HepG2 (cell line): ENCODE measurements at regions not wholly inside any gene's neighbourhood (a gene's known extent, or its start where the extent isn't known, plus 50 kb on each side); places are given as distances from the start of the nearest gene placed in this dataset.

ENCODE experiments used
- ARID2 ChIP-seq: sonication (generic); formaldehyde crosslinking; IDR thresholded peaks from 2 replicates; pipeline ENCODE4 v1.8.1; 2022; ENCODE audit warnings: mild to moderate bottlenecking, missing genetic modification reagents, borderline replicate concordance
- CAMTA2 ChIP-seq: sonication (generic); formaldehyde crosslinking; IDR thresholded peaks from 2 replicates; pipeline ENCODE4 v1.4.0; 2020; ENCODE audit warnings: mild to moderate bottlenecking, missing genetic modification reagents, borderline replicate concordance
- CEBPG ChIP-seq: IDR thresholded peaks from 2 replicates; pipeline ENCODE4 v1.6.1; 2016
- CHD4 ChIP-seq: fragments of 200-600 bp; sonication (generic); IDR thresholded peaks from 2 replicates; pipeline ENCODE4 v1.7.0; 2017; ENCODE audit warnings: mild to moderate bottlenecking, low read length, borderline replicate concordance
- CREM ChIP-seq, 2 experiments: sonication (generic) in 1 of 2; formaldehyde crosslinking in 1 of 2; IDR thresholded peaks; 2 replicates each; pipeline versions ENCODE4 v1.4.0 to v1.6.1; 2016 to 2020; ENCODE audit warnings: antibody characterized with exemption in 1 of 2, mild to moderate bottlenecking in 1 of 2, missing genetic modification reagents in 1 of 2
- FOSL1 ChIP-seq: sonication (generic); formaldehyde crosslinking; IDR thresholded peaks from 2 replicates; pipeline ENCODE4 v1.9.0; 2021; ENCODE audit warnings: missing genetic modification reagents, borderline replicate concordance
- HNRNPK ChIP-seq: fragments of 200-400 bp; formaldehyde crosslinking; IDR thresholded peaks from 2 replicates; pipeline ENCODE4 v1.6.1; 2018; ENCODE audit warnings: low read length, low read depth, moderate library complexity, mild to moderate bottlenecking; ENCODE audit not compliant: poor library complexity, severe bottlenecking
- SALL1 ChIP-seq: sonication (generic); formaldehyde crosslinking; IDR thresholded peaks from 2 replicates; pipeline ENCODE4 v1.8.0; 2022; ENCODE audit warnings: mild to moderate bottlenecking, missing genetic modification reagents
- ZC3H13 ChIP-seq: sonication (generic); formaldehyde crosslinking; IDR thresholded peaks from 2 replicates; pipeline ENCODE4 v1.8.1; 2023; ENCODE audit warnings: mild to moderate bottlenecking, missing genetic modification reagents, moderate library complexity
- ZNF207 ChIP-seq: fragments of 450-650 bp; IDR thresholded peaks from 2 replicates; pipeline ENCODE4 v1.6.1; 2016; ENCODE audit warnings: antibody characterized with exemption, borderline replicate concordance
- ZSCAN20 ChIP-seq: sonication (generic); formaldehyde crosslinking; IDR thresholded peaks from 2 replicates; pipeline ENCODE4 v1.4.0; 2020; ENCODE audit warnings: missing genetic modification reagents, mild to moderate bottlenecking, borderline replicate concordance
- TF ChIP-seq, protein P1 (sequence below): sonication (generic); formaldehyde crosslinking; IDR thresholded peaks from 2 replicates; pipeline ENCODE4 v1.5.0; 2020; ENCODE audit warnings: mild to moderate bottlenecking, missing genetic modification reagents, moderate library complexity
- TF ChIP-seq, protein P2 (sequence below): sonication (generic); formaldehyde crosslinking; IDR thresholded peaks from 2 replicates; pipeline ENCODE4 v1.4.0; 2020; ENCODE audit warnings: mild to moderate bottlenecking, missing genetic modification reagents
- TF ChIP-seq, protein P3 (sequence below): sonication (generic); formaldehyde crosslinking; IDR thresholded peaks from 2 replicates; pipeline ENCODE4 v1.8.0; 2022; ENCODE audit warnings: mild to moderate bottlenecking, missing genetic modification reagents
- TF ChIP-seq, protein P4 (sequence below): sonication (generic); formaldehyde crosslinking; IDR thresholded peaks from 2 replicates; pipeline ENCODE4 v1.8.1; 2023; ENCODE audit warnings: missing genetic modification reagents, inconsistent platforms, borderline replicate concordance
- TF ChIP-seq, protein P5 (sequence below): sonication (generic); formaldehyde crosslinking; IDR thresholded peaks from 2 replicates; pipeline ENCODE4 v1.5.0; 2020; ENCODE audit warnings: mild to moderate bottlenecking, missing genetic modification reagents
- TF ChIP-seq, protein P6 (sequence below): IDR thresholded peaks from 2 replicates; pipeline ENCODE4 v1.6.1; 2018; ENCODE audit warnings: missing genetic modification reagents

DNA sequence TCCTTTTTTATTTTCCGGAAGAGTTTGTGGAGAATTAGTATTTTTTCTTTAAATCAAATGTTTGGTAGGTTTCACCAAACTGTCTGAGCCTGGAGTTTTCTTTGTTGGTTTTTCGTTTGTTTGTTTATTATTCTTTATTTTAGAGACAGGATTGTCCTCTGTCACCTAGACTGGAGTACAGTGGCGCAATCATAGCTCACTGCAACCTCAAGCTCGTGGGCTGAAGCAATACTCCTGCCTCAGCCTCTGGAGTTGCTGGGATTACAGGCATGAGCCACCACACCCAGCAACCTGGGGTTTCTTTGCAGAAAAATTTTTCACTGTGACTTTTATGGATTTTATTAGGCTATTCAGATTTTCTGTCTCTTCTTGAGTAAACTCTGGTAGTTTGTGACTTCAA lies 120.2 kb upstream of the LOC128125822 start (continued):
- TF ChIP-seq, protein P1, sequence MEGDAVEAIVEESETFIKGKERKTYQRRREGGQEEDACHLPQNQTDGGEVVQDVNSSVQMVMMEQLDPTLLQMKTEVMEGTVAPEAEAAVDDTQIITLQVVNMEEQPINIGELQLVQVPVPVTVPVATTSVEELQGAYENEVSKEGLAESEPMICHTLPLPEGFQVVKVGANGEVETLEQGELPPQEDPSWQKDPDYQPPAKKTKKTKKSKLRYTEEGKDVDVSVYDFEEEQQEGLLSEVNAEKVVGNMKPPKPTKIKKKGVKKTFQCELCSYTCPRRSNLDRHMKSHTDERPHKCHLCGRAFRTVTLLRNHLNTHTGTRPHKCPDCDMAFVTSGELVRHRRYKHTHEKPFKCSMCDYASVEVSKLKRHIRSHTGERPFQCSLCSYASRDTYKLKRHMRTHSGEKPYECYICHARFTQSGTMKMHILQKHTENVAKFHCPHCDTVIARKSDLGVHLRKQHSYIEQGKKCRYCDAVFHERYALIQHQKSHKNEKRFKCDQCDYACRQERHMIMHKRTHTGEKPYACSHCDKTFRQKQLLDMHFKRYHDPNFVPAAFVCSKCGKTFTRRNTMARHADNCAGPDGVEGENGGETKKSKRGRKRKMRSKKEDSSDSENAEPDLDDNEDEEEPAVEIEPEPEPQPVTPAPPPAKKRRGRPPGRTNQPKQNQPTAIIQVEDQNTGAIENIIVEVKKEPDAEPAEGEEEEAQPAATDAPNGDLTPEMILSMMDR (CRISPR knock-in tag): peak; percentile 17; the same call in 1 of the 2 replicates
- no peak for TF ChIP-seq ZC3H13 (CRISPR knock-in tag)
- no peak for TF ChIP-seq HNRNPK
- peak; percentile 65; the same call in 1 of the 2 replicates for TF ChIP-seq ZSCAN20 (CRISPR knock-in tag)
- no peak for TF ChIP-seq CAMTA2 (CRISPR knock-in tag)
- TF ChIP-seq FOSL1 (CRISPR knock-in tag): no peak
- TF ChIP-seq, protein P2, sequence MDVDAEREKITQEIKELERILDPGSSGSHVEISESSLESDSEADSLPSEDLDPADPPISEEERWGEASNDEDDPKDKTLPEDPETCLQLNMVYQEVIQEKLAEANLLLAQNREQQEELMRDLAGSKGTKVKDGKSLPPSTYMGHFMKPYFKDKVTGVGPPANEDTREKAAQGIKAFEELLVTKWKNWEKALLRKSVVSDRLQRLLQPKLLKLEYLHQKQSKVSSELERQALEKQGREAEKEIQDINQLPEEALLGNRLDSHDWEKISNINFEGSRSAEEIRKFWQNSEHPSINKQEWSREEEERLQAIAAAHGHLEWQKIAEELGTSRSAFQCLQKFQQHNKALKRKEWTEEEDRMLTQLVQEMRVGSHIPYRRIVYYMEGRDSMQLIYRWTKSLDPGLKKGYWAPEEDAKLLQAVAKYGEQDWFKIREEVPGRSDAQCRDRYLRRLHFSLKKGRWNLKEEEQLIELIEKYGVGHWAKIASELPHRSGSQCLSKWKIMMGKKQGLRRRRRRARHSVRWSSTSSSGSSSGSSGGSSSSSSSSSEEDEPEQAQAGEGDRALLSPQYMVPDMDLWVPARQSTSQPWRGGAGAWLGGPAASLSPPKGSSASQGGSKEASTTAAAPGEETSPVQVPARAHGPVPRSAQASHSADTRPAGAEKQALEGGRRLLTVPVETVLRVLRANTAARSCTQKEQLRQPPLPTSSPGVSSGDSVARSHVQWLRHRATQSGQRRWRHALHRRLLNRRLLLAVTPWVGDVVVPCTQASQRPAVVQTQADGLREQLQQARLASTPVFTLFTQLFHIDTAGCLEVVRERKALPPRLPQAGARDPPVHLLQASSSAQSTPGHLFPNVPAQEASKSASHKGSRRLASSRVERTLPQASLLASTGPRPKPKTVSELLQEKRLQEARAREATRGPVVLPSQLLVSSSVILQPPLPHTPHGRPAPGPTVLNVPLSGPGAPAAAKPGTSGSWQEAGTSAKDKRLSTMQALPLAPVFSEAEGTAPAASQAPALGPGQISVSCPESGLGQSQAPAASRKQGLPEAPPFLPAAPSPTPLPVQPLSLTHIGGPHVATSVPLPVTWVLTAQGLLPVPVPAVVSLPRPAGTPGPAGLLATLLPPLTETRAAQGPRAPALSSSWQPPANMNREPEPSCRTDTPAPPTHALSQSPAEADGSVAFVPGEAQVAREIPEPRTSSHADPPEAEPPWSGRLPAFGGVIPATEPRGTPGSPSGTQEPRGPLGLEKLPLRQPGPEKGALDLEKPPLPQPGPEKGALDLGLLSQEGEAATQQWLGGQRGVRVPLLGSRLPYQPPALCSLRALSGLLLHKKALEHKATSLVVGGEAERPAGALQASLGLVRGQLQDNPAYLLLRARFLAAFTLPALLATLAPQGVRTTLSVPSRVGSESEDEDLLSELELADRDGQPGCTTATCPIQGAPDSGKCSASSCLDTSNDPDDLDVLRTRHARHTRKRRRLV (CRISPR knock-in tag): no peak
- TF ChIP-seq, protein P3, sequence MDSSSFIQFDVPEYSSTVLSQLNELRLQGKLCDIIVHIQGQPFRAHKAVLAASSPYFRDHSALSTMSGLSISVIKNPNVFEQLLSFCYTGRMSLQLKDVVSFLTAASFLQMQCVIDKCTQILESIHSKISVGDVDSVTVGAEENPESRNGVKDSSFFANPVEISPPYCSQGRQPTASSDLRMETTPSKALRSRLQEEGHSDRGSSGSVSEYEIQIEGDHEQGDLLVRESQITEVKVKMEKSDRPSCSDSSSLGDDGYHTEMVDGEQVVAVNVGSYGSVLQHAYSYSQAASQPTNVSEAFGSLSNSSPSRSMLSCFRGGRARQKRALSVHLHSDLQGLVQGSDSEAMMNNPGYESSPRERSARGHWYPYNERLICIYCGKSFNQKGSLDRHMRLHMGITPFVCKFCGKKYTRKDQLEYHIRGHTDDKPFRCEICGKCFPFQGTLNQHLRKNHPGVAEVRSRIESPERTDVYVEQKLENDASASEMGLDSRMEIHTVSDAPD: no peak
- peak; percentile 99 for TF ChIP-seq CEBPG
- TF ChIP-seq, protein P4, sequence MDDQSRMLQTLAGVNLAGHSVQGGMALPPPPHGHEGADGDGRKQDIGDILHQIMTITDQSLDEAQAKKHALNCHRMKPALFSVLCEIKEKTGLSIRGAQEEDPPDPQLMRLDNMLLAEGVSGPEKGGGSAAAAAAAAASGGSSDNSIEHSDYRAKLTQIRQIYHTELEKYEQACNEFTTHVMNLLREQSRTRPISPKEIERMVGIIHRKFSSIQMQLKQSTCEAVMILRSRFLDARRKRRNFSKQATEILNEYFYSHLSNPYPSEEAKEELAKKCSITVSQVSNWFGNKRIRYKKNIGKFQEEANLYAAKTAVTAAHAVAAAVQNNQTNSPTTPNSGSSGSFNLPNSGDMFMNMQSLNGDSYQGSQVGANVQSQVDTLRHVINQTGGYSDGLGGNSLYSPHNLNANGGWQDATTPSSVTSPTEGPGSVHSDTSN (CRISPR knock-in tag): no peak
- TF ChIP-seq ZNF207: no peak
- TF ChIP-seq ARID2 (CRISPR knock-in tag): no peak
- peak; percentile 99 for TF ChIP-seq SALL1 (CRISPR knock-in tag)
- TF ChIP-seq CREM (IDR thresholded peaks at IDR 0.05): peak; percentile 70; the same call in 1 of the 2 replicates
- TF ChIP-seq CREM (CRISPR knock-in tag; IDR thresholded peaks at IDR 0.05): no peak
- TF ChIP-seq, protein P5, sequence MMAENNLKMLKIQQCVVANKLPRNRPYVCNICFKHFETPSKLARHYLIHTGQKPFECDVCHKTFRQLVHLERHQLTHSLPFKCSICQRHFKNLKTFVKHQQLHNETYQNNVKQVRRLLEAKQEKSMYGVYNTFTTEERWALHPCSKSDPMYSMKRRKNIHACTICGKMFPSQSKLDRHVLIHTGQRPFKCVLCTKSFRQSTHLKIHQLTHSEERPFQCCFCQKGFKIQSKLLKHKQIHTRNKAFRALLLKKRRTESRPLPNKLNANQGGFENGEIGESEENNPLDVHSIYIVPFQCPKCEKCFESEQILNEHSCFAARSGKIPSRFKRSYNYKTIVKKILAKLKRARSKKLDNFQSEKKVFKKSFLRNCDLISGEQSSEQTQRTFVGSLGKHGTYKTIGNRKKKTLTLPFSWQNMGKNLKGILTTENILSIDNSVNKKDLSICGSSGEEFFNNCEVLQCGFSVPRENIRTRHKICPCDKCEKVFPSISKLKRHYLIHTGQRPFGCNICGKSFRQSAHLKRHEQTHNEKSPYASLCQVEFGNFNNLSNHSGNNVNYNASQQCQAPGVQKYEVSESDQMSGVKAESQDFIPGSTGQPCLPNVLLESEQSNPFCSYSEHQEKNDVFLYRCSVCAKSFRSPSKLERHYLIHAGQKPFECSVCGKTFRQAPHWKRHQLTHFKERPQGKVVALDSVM (CRISPR knock-in tag): peak; percentile 93
- TF ChIP-seq CHD4: peak; percentile 72; the same call in 1 of the 2 replicates
- TF ChIP-seq, protein P6, sequence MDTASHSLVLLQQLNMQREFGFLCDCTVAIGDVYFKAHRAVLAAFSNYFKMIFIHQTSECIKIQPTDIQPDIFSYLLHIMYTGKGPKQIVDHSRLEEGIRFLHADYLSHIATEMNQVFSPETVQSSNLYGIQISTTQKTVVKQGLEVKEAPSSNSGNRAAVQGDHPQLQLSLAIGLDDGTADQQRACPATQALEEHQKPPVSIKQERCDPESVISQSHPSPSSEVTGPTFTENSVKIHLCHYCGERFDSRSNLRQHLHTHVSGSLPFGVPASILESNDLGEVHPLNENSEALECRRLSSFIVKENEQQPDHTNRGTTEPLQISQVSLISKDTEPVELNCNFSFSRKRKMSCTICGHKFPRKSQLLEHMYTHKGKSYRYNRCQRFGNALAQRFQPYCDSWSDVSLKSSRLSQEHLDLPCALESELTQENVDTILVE (CRISPR knock-in tag): peak; percentile 84; the same call in 1 of the 2 replicates
